DND-41 (cell line): ENCODE measurements at regions not wholly inside any gene's neighbourhood (a gene's known extent, or its start where the extent isn't known, plus 50 kb on each side); places are given as distances from the start of the nearest gene placed in this dataset.

Source experiments
- EZH2 ChIP-seq: IDR thresholded peaks from 3 replicates; pipeline ENCODE4 v1.6.1; 2012; ENCODE audit warnings: borderline replicate concordance, low read depth, mild to moderate bottlenecking, moderate library complexity, low read length, inconsistent platforms; ENCODE audit not compliant: severe bottlenecking
- TF ChIP-seq, protein P1 (sequence below): IDR thresholded peaks from 2 replicates; pipeline ENCODE4 v1.5.1; 2012; ENCODE audit warnings: borderline replicate concordance, low read length, moderate library complexity, mild to moderate bottlenecking; ENCODE audit not compliant: poor library complexity, severe bottlenecking; ENCODE audit errors: extremely low read depth

DNA sequence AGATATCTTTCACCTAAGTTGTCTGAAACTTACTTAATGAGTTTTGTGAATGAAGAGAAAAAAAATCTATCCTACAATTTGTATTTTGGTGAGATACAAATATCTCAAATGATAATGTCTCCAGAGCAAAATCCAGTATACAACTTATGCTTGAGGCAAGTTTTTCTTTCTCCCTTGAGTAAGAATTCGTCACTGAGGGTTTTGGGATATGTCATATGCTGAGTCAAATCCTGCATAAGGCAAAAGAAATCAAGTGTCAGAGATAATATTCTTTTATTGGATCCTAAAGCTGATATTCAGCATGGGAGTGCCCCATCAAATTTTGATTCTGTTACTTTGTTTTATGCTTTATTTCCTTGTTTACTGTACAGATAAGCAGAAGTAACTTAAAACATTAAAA, 1308.6 kb downstream of the ARAP2 start:
- TF ChIP-seq EZH2: no peak
- TF ChIP-seq, protein P1, sequence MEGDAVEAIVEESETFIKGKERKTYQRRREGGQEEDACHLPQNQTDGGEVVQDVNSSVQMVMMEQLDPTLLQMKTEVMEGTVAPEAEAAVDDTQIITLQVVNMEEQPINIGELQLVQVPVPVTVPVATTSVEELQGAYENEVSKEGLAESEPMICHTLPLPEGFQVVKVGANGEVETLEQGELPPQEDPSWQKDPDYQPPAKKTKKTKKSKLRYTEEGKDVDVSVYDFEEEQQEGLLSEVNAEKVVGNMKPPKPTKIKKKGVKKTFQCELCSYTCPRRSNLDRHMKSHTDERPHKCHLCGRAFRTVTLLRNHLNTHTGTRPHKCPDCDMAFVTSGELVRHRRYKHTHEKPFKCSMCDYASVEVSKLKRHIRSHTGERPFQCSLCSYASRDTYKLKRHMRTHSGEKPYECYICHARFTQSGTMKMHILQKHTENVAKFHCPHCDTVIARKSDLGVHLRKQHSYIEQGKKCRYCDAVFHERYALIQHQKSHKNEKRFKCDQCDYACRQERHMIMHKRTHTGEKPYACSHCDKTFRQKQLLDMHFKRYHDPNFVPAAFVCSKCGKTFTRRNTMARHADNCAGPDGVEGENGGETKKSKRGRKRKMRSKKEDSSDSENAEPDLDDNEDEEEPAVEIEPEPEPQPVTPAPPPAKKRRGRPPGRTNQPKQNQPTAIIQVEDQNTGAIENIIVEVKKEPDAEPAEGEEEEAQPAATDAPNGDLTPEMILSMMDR: no peak
